ENCODE measurements at regions not wholly inside any gene's neighbourhood (a gene's known extent, or its start where the extent isn't known, plus 50 kb on each side); places are given as distances from the start of the nearest gene placed in this dataset.

DNA sequence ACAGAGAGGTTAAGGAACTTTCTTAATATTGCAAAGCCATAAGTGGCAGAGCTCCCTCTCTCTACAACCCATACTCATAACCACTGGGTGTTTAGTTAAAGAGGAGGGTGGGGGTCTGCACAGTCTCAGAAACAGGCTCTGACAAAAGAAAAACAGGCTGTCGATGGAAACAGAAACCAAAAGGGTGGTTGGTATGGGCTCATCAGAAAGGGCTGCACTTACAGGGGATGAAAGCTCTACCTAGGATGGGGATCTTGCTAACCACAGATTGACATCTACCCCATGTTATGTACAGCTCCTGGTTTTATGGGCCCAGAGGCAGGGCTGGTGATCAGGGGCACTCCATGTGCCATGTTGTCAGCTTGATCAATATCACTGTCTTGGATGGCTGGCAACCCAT is 111.4 kb downstream of the CYLD start:
- Mint-ChIP-seq H3K27me3 (ENCODE audit: insufficient read depth, unreplicated experiment) (no peaks in the 10 kb centered on the region), H3K27ac (ENCODE audit: low read depth, unreplicated experiment) (no peak overlapping the region), H3K9me3 (ENCODE audit: unreplicated experiment) (no peaks in the 10 kb centered on the region), H3K36me3 (ENCODE audit: insufficient read depth, unreplicated experiment) (no peaks in the 10 kb centered on the region), H3K4me3 (ENCODE audit: unreplicated experiment) (no peak overlapping the region), H3K4me1 (ENCODE audit: insufficient read depth, unreplicated experiment) (no peaks in the 10 kb centered on the region)
- ChIA-PET POLR2A (no interaction called here), CTCF (no interaction called here)
- intact Hi-C loops (cut with micrococcal nuclease) = no loop called here
- no peak for DNase-seq (ENCODE audit: unreplicated experiment)
- TF ChIP-seq, protein P1, sequence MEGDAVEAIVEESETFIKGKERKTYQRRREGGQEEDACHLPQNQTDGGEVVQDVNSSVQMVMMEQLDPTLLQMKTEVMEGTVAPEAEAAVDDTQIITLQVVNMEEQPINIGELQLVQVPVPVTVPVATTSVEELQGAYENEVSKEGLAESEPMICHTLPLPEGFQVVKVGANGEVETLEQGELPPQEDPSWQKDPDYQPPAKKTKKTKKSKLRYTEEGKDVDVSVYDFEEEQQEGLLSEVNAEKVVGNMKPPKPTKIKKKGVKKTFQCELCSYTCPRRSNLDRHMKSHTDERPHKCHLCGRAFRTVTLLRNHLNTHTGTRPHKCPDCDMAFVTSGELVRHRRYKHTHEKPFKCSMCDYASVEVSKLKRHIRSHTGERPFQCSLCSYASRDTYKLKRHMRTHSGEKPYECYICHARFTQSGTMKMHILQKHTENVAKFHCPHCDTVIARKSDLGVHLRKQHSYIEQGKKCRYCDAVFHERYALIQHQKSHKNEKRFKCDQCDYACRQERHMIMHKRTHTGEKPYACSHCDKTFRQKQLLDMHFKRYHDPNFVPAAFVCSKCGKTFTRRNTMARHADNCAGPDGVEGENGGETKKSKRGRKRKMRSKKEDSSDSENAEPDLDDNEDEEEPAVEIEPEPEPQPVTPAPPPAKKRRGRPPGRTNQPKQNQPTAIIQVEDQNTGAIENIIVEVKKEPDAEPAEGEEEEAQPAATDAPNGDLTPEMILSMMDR (IDR thresholded peaks at IDR 0.05; ENCODE audit: unreplicated experiment) = no peak
- no TSS peak for BruUV-seq (replicated peaks)

All from MCF 10A (cell line).